ENCODE measurements at regions not wholly inside any gene's neighbourhood (a gene's known extent, or its start where the extent isn't known, plus 50 kb on each side); places are given as distances from the start of the nearest gene placed in this dataset.
"Not testable (repeated sequence)": the region's sequence is repeated elsewhere in the genome, so short reads cannot be mapped to it uniquely, and the experiment has no call there.

DNA sequence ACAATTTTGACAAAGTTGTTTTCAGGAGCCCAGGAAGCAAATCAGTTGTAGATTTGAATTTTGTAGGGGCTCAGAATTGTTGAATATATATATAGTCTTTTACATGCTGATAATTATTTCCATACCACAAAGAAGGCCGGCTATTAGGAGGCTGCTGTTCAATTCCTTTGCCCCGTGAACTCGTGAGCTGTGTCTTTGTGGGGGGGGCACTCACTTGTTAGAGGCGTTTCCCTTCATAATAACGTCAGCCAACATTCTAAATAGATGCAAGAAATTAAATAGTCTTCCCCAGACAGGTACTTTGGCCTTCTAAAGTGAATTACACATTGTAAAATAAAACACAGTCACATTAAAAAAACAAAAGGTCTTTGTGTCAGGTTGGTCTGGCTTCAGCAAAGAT is 138.7 kb downstream of the DEFB131A start:
- TF ChIP-seq POLR2A (IDR thresholded peaks at IDR 0.05; ENCODE audit: low read depth, low read length); POLR2AphosphoS5 (IDR thresholded peaks at IDR 0.05; ENCODE audit: insufficient read depth, low read depth, low read length); JUN (IDR thresholded peaks at IDR 0.05; ENCODE audit: borderline replicate concordance, insufficient read depth, insufficient read length, low read depth); EZH2 (IDR thresholded peaks at IDR 0.05; ENCODE audit: borderline replicate concordance, low read depth, low read length, severe bottlenecking): not testable (repeated sequence)
- TF ChIP-seq, protein P1, sequence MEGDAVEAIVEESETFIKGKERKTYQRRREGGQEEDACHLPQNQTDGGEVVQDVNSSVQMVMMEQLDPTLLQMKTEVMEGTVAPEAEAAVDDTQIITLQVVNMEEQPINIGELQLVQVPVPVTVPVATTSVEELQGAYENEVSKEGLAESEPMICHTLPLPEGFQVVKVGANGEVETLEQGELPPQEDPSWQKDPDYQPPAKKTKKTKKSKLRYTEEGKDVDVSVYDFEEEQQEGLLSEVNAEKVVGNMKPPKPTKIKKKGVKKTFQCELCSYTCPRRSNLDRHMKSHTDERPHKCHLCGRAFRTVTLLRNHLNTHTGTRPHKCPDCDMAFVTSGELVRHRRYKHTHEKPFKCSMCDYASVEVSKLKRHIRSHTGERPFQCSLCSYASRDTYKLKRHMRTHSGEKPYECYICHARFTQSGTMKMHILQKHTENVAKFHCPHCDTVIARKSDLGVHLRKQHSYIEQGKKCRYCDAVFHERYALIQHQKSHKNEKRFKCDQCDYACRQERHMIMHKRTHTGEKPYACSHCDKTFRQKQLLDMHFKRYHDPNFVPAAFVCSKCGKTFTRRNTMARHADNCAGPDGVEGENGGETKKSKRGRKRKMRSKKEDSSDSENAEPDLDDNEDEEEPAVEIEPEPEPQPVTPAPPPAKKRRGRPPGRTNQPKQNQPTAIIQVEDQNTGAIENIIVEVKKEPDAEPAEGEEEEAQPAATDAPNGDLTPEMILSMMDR (IDR thresholded peaks at IDR 0.05; ENCODE audit: extremely low read depth in 1 of 2, insufficient read depth in 1 of 2, low read depth in 1 of 2, low read length in 2 of 2) = not testable (repeated sequence)
- TF ChIP-seq, protein P2, sequence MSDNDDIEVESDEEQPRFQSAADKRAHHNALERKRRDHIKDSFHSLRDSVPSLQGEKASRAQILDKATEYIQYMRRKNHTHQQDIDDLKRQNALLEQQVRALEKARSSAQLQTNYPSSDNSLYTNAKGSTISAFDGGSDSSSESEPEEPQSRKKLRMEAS (IDR thresholded peaks at IDR 0.05; ENCODE audit: insufficient read depth, insufficient read length) = not testable (repeated sequence)

Data from endothelial cell of umbilical vein (primary cell).